ENCODE measurements at regions not wholly inside any gene's neighbourhood (a gene's known extent, or its start where the extent isn't known, plus 50 kb on each side); places are given as distances from the start of the nearest gene placed in this dataset.

GRCh38 chr5:73351593-73351992 lies 97.0 kb downstream of the FOXD1 start:
- no peak for TF ChIP-seq CTCF (conservative IDR thresholded peaks at IDR 0.05; ENCODE audit: low read depth, low read length)
- no peak for TF ChIP-seq EZH2 (IDR thresholded peaks at IDR 0.05; ENCODE audit: borderline replicate concordance, low read depth, low read length, poor library complexity, severe bottlenecking)

Data from A673 (cell line).